Stimulated activated CD8-positive, alpha-beta memory T cell treated with anti-CD3 and anti-CD28 coated beads, Interleukin-7, amount 100 ng/mL, for 1 hour (primary cell): ENCODE measurements at regions not wholly inside any gene's neighbourhood (a gene's known extent, or its start where the extent isn't known, plus 50 kb on each side); places are given as distances from the start of the nearest gene placed in this dataset.

ENCODE experiments used
- DNase-seq, 2 donors: peaks; one replicate each; pipeline ENCODE4 v3.0.0-alpha.2; 2020; ENCODE audit warnings: low read depth in 2 of 2

GRCh38 chr2:217525076-217525475 lies 477.7 kb downstream of the TNS1 start:
- no peak for DNase-seq

DNA sequence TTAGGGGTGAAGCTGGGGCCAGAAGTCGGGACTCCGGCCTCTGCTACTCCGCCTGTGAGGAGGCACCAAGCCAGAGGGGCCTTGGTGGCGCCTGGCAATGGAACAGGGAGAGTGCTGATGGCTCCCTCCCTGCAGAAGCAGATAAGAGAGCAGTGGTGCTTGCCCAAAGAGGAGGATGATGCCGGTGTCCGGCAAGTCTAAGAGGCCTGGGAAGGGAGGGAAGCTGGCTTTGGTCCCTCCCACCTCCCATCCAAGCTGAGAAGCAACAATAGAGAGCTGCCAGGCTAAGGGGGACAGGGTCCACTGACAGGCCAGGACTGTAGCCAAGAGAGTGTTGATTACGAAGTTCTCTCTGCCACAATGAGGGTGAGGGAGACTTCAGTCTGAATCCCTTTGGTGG lies 479.5 kb downstream of the TNS1 start:
- DNase-seq = no peak

DNA sequence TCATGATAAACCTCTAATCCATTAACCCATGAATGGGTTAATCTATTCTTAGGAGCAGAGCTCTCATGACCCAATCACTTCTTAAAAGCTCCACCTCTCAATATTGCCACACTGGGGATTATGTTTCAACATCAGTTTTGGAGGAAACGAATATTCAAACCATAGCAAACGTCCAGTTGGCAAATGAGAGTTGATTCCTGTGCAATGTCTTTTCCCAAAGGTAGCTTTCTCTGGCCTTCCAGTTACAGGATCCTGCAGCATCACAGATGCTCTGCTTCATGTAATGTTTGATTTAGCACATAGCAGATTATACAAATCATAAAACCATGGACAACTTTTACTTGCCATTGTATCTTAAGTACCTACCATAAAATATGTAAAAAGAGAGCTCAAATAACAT lies 481.0 kb downstream of the TNS1 start:
- DNase-seq = no peak

DNA sequence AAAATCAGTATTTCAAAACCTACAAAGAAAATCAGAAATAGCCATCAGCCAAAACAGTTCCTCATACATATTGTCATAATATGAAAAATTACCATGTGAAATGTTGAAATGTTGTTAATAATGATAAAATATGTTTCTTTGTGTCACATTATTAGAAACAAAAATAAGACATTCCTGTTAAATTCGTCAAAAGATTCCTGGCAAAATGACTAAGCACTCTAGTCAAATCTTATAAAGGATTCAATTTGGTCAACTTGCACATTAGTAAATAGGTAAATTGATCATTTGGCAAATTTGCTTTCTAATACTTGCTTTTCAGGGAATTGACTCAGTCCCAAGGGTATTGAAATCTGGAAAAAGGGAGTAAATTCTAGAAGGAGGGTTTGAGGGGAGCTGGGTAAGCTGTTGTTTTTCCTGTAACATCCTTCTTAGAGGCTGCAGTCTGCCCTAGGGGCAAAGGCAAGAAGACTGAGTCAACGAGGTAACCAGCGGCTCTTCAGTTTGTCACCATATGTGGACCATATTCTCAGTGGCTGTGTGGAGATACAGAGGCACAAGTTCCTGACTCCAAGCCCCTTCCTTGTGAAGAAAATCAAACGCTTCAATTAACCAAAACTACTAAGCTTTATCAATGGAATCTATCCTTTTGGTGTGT lies 482.3 kb downstream of the TNS1 start:
- no peak for DNase-seq

DNA sequence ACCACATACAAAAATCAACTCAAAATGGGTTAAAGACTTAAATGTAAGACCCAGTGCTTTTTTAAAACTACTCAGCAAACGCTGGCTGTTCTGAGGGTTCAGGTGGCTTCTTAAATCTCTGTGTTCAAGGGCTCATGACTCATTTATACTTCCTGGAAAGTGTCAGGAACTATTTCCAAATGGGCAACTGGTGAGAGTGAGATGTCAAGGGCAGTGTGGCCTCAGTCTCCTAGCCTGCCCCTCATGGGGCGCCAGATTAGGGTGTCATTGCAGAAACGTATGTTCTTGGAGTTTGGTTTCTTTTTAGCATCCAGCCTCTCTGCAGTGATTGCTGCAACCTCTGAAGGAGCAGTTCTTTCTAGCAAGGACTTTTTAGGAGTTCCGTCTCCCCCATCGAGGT lies 485.4 kb downstream of the TNS1 start:
- DNase-seq = no peak

GRCh38 chr2:217515615-217516309 lies 487.0 kb downstream of the TNS1 start:
- DNase-seq = no peak

DNA sequence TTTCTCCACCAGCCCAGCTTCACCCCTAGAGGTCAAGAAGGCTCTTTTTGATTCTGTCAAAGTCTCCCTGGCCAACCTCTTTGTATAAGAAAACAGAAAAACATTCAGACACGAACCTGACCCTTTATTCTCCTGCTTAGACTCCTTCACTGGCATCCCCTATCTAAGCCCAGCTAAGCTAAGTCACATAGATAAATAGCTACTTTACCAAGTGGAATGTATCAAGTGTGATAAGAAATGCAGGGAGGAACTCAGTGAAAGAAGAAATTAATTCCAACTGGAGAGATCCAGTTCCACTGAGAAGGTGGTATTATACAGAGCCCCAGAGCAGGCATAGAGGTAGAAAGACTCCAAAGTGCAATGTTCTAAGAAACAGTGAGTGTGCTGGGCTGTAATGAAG lies 489.5 kb downstream of the TNS1 start:
- DNase-seq = no peak

- DNase-seq = no peak
Measured at GRCh38 chr2:217512728-217513127, 490.1 kb downstream of the TNS1 start.

DNA sequence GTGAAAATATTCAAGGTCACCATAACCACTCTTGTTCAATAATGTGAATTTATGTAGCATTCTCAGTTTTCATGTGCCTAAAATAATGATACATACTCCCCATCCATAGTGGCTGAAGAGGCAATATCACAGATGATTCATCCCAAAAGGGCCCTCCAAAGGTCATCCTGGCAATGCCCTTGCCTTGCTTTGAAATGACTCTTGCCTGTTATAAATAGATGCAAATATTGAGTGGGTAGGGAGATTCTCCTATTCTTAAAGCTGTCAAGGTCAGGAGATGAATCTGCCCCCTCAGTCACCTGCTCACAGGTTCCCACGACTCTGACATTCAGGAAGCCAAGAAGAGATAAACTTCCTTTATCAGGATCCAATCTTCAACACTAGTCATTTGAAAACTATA lies 490.5 kb downstream of the TNS1 start:
- no peak for DNase-seq

GRCh38 chr2:217511850-217512249 lies 490.9 kb downstream of the TNS1 start:
- DNase-seq = no peak

DNA sequence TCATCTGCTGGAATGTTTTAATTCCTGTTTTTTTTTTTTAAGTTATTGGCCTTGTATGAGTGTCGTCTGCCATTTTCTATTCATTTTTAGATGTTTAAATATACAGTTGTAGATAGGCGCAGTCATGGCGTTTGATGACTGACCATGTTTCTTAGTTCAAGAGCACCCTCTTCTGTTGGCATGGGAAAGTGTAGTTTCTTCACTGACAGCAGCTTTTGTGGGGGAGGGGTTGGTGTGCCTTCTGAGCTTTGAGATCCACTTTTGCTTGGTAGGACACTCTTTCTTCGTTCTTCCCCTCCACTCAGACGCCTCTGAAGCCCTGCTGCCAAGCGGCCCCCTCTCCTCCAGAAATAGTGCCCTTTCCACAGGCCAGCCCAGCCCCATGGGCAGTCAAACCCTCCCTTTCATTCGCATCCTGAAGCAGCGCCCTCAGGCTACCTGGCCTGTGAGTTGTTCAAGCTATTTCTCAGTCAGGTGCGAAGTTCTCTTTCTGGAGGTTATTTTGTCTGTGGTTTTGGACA lies 492.0 kb downstream of the TNS1 start:
- no peak for DNase-seq

GRCh38 chr2:217505303-217505702 lies 497.5 kb downstream of the TNS1 start:
- no peak for DNase-seq

- DNase-seq = no peak
Measured at GRCh38 chr2:217501887-217502286, 500.9 kb downstream of the TNS1 start.

DNA sequence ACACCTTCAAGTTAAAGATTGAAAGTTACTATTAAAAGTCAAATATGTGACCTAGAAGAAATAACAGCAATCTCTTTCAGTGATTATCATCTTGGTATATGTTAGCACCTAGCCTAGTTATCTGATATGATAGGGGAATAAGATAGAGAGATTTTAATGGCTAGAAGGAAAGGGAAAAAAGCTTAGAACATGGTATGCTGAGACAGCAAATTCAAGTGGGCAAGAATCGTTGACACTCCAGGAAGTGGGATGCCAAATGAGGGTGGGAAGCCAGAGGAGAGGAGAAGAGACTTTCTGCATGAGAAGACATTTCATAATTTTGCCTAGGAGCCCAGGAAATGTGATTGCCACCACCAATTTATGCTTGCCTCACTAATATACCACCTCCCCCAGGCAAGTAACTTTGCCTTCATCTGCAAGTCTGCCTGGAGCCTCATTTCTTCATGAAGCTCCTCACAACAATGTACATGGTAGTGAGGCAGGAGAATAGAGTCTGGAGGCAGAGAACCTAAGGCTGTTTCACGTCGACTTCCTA lies 504.9 kb downstream of the TNS1 start:
- no peak for DNase-seq

DNA sequence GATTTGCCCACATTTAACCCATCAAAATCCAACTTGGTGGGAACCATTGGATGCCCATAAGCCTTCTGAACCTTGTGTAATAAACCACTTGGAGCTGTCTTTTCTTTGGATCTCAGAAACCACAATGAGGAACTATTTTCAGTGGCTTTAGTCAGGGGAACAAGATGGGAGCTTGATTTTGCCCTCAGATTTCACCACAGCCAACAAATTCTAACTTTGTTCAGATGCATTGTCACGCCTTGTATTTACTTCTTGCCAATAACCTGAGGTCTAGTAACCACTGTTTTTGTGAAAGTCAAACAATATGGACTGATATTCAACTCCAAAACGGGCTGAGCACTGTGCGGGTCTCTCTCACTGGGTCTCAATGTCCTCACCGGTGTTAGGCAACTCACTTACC lies 508.2 kb downstream of the TNS1 start:
- DNase-seq = no peak

DNA sequence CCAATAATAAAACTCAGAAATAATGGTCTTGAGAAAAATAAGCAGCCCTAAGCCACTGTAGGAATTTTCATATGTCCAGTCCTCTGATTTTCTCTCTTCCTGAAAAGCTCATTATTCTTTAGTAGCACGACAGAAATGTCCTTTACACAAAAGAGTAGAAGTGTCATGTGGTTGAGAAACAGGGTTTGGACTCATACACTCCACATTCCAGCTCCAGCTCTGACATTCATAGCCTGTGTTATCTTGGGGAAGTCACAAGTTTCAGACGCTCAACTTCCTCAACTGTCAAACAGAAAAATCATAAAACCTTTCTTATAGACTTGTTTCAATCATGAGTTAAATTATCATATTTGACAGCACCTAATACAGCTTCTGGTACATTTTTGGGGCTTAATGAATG lies 511.5 kb downstream of the TNS1 start:
- DNase-seq = no peak

DNA sequence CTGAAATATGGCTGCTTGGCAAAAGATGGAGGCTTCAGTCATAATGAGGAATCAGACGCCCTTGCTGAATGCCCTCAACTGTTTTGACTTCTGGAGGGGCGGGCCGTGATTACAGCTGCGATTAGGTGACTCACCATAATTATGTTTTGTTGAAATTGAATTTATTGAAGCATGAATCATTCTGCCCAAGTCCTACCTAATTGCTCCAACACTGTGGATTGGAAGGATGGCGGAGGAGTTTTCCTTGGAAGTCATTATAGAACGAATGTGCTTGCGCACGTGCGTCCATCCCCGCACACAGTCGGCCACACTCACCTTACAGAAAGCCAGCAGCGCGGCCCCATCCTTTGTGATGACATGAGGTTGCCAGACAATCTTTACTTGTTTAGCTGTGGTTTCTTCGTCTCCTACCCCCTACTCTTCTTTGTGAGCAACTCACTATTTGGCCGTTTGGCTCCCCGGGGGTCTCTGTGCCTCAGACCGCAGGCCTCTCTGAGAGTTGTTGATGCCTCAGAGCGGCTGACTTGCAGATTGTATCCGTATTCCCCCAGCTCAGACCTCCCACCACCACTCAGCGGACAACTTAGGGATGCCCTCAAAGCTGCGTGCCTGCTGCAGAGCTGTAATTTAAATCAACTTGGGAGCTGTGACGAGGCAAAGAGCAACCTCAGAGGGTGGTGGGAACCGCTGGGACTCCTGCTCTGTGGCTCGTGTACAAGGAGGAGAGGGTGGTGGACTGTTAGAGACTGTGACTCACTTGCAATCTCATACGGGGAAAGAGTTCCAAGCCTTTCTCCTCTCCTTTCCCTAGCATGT lies 513.4 kb downstream of the TNS1 start:
- DNase-seq = no peak

DNA sequence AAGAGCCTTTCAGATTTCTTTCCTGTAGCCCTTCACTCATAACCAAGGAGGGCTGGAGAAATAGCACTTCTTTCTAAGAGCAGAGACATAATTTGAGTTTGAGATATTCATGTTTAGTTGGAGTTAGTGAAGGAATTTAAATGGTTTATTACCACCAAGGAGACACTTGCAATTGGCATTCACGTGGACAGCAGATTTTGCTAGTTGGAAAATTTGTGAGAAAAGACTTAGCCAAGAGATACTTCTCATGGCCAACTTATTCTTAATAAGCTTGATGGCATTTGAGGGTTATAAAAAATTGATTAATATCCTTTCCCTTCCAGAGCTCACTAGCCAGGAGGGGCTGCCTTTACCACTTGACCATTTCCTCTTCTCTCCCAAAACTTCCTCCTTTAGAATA lies 518.7 kb downstream of the TNS1 start:
- no peak for DNase-seq

- DNase-seq = no peak
Measured at GRCh38 chr2:217482056-217482710, 520.6 kb downstream of the TNS1 start.

DNA sequence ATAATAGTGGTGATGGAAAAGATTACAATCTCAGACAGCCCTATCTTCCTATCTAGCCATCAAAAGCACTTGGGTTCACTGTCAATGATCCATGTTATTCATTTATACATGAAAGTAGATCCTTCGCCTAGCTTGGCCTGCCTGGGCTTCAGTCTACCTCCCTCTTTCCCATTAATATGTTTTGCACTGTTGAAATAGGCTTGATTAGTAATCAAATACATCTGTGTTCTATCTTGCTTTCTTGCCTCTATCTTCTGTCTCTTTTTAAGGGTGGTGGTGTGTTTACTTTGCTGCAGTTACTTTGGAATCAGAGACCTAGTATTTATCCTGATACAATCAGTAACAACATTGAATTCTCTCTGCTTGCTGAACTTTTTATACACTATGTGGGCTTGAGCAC lies 521.2 kb downstream of the TNS1 start:
- DNase-seq = no peak

- no peak for DNase-seq
Measured at GRCh38 chr2:217479566-217479965, 523.2 kb downstream of the TNS1 start.
